AG04450 (cell line): ENCODE measurements at regions not wholly inside any gene's neighbourhood (a gene's known extent, or its start where the extent isn't known, plus 50 kb on each side); places are given as distances from the start of the nearest gene placed in this dataset.
"Not testable (repeated sequence)": the region's sequence is repeated elsewhere in the genome, so short reads cannot be mapped to it uniquely, and the experiment has no call there.

Experiments
- CTCF ChIA-PET: fragments of 300-600, 350-600 bp; formaldehyde crosslinking; extraction: SDS; loops from one replicate; lab custom pipeline; 2022; ENCODE audit warnings: antibody characterized with exemption, inconsistent platforms; lab: Charles Lee
- POLR2A ChIA-PET: fragments of 350-600 bp; formaldehyde crosslinking; extraction: SDS; loops from one replicate; lab custom pipeline; 2021; ENCODE audit warnings: antibody characterized with exemption, inconsistent platforms; lab: Yijun Ruan, JAX
- DNase-seq: peaks from one replicate; pipeline ENCODE4 v3.0.0-alpha.2; 2011; ENCODE audit warnings: low read depth, low spot score
- H3K27ac ChIP-seq: one replicate; pipeline ENCODE4 v1.5.1; 2012; ENCODE audit warnings: low read depth, low read length, control low read depth
- H3K27me3 ChIP-seq: one replicate; pipeline ENCODE4 v1.6.0; 2012; ENCODE audit warnings: low read length; ENCODE audit not compliant: control insufficient read depth, insufficient read depth
- H3K4me3 ChIP-seq: 2 replicates; pipeline ENCODE4 v1.5.1; 2011; ENCODE audit warnings: mild to moderate bottlenecking, low read depth, low read length, control low read depth
- H3K9me3 ChIP-seq: 2 replicates; pipeline ENCODE4 v1.5.1; 2012; ENCODE audit warnings: low read length; ENCODE audit not compliant: control insufficient read depth, insufficient read depth
- CTCF ChIP-seq: IDR thresholded peaks from 2 replicates; pipeline ENCODE4 v1.5.1; 2011; ENCODE audit warnings: low read depth, low read length, control low read depth, inconsistent platforms

DNA sequence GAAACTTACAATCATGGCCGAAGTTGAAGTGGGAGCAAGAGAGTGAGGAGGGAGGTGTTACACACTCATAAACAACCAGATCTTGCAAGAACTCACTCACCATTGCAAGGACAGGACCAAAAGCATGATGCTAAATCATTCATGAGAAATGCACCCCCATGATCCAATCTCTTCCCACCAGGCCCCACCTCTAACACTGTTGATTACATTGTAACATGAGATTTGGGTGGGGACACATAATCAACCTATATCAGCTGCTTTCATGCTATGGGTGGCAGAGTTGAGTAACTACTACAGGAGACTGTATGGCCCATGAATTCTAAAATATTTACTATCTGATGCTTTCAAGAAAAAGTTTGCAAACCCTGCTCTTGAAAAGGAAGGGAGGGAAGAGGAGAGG is 155.1 kb downstream of the DEFB131A start:
- Histone ChIP-seq H3K27ac (no peak overlapping the region), H3K9me3 (peaks cover 17% of the 10 kb centered on the region), H3K27me3 (no peaks in the 10 kb centered on the region), H3K4me3 (no peak overlapping the region)
- no peak for TF ChIP-seq CTCF
- ChIA-PET CTCF (no interaction called here), POLR2A (no interaction called here)
- no peak for DNase-seq

DNA sequence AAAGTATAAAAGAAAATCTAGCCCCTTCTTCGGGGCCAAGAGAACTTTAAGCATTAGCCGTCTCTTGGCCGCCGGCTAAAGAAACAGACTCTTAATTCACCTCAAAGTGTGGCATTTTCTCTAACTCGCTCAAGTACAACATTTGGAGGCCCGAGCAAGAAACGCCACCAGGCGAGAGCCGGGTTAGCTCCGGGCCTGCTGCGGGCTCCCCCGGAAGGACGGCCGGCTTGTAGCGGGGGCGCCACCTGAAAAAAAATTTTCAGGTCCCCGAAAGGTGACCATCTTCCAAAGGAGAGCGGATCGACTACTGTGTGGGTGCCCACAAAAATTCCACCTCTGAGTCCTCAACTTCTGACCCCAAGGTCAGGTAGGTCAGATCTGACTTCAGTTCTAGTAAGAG is 156.0 kb downstream of the DEFB131A start:
- Histone ChIP-seq H3K4me3 (no peak overlapping the region), H3K9me3 (peaks cover 17% of the 10 kb centered on the region), H3K27me3 (no peaks in the 10 kb centered on the region), H3K27ac (no peak overlapping the region)
- CTCF ChIA-PET: no interaction called here
- no peak for DNase-seq
- POLR2A ChIA-PET: no interaction called here
- TF ChIP-seq CTCF: no peak

GRCh38 chr4:9602389-9602914 is 158.2 kb downstream of the DEFB131A start:
- Histone ChIP-seq H3K27ac (no peak overlapping the region), H3K4me3 (no peak overlapping the region), H3K9me3 (peaks cover 13% of the 10 kb centered on the region), H3K27me3 (no peaks in the 10 kb centered on the region)
- ChIA-PET POLR2A (no interaction called here), CTCF (no interaction called here)
- DNase-seq: no peak
- no peak for TF ChIP-seq CTCF

DNA sequence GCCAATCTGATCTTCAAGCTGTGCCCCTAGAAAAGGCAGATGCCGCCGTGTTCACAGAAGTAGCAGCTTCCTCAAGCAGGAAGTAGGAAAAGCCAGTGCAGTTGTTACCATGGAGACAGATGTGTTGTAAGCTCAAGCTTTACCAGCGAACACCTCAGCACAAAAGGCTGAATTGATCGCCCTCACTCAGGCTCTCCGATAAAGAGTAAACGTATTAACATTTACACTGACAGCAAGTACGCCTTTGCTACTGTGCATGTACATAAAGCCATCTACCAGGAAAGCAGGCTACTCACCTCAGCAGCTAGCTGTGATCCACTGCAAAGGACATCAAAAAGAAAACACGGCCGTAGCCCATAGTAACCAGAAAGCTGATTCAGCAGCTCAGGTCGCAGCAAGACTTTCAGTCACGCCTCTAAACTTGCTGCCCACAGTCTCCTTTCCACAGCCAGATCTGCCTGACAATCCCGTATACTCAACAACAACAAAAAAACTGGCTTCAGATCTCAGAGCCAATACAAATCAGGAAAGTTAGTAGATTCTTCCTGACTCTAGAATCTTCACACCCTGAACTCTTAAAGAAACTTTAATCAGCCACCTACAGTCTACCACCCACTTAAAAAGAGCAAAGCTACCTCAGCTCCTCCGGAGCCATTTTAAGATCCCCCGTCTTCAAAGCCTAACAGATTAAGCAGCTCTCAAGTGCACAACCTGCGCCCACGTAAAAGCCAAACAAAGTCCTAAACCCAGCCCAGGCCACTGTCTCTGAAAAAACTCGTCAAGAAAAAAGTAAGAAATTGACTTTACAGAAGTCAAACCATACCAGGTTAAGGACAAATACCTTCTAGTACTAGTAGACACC is 160.0 kb downstream of the DEFB131A start:
- DNase-seq, POLR2A ChIA-PET: not testable (repeated sequence)

DNA sequence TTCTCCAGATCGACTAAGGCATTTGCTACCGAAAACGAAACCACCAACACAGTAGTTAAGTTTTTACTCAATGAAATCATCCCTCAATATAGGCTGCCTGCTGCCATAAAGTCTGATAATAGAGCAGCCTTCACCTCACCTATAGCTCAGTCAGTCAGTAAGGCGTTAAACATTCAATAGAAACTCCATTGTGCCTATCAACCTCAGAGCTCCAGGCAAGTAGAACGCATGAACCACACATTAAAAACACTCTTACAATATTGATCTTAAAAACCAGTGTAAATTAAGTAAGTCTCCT is 160.6 kb downstream of the DEFB131A start:
- CTCF ChIA-PET, DNase-seq: not testable (repeated sequence)

More for the DNA sequence above, 160.0 kb downstream of the DEFB131A start:
- H3K27ac ChIP-seq, CTCF ChIA-PET, H3K4me3 ChIP-seq, H3K27me3 ChIP-seq: not testable (repeated sequence)
- H3K9me3 ChIP-seq: peaks cover 19% of the 10 kb centered on the region

GRCh38 chr4:9608300-9608699 is 164.1 kb downstream of the DEFB131A start:
- no peak for TF ChIP-seq CTCF
- CTCF ChIA-PET: no interaction called here
- H3K27me3 ChIP-seq: no peaks in the 10 kb centered on the region
- DNase-seq: no peak
- H3K4me3 ChIP-seq: no peak overlapping the region
- H3K27ac ChIP-seq: no peak overlapping the region
- POLR2A ChIA-PET: no interaction called here
- peaks cover 17% of the 10 kb centered on the region for H3K9me3 ChIP-seq

More for the DNA sequence above, 160.6 kb downstream of the DEFB131A start:
- POLR2A ChIA-PET, H3K4me3 ChIP-seq, H3K27me3 ChIP-seq, H3K27ac ChIP-seq: not testable (repeated sequence)
- H3K9me3 ChIP-seq: peaks cover 19% of the 10 kb centered on the region

DNA sequence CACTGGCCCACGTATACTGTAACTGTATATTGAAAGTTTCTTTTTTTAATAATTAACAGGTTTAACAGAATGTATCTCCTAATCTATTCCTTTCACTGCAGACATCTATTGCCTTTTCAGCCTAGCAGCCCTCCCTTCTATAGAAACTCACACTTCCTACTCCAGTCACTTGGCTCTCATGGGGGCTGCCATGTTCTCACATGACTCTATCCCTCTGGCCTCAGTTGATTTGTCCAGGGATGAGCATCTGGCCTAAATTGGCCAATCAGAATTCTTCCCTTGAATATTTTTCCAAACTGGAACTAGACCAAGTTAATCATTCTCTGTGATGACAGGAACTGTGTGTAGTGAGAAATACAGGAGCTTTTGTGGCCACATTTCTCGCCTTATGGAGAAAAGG is 166.1 kb downstream of the DEFB131A start:
- CTCF ChIA-PET, H3K27me3 ChIP-seq, H3K4me3 ChIP-seq, DNase-seq, POLR2A ChIA-PET, H3K27ac ChIP-seq: not testable (repeated sequence)
- peaks cover 17% of the 10 kb centered on the region for H3K9me3 ChIP-seq
